Smooth muscle cell (in vitro differentiated cells): ENCODE measurements at regions not wholly inside any gene's neighbourhood (a gene's known extent, or its start where the extent isn't known, plus 50 kb on each side); places are given as distances from the start of the nearest gene placed in this dataset.

ENCODE experiments used
- DNase-seq: peaks from one replicate; lab custom pipeline; 2025; ENCODE audit not compliant: unreplicated experiment; lab: John Stamatoyannopoulos, UW
- H2AFZ ChIP-seq: fragments of 200-600 bp; sonication (generic); 2 replicates; pipeline ENCODE4 v1.6.0; 2016; ENCODE audit warnings: antibody characterized with exemption, low read depth, mild to moderate bottlenecking
- H3F3A ChIP-seq: fragments of 200-600 bp; sonication (generic); 2 replicates; pipeline ENCODE4 v1.6.0; 2017; ENCODE audit warnings: antibody characterized with exemption, low read depth
- H3K27ac ChIP-seq: fragments of 200-600 bp; sonication (generic); 2 replicates; pipeline ENCODE4 v1.5.1; 2016; ENCODE audit warnings: low read depth, mild to moderate bottlenecking
- H3K27me3 ChIP-seq: fragments of 200-600 bp; sonication (generic); 2 replicates; pipeline ENCODE4 v1.6.1; 2016; ENCODE audit warnings: low read depth, mild to moderate bottlenecking
- H3K36me3 ChIP-seq: fragments of 200-600 bp; sonication (generic); 2 replicates; pipeline ENCODE4 v1.5.1; 2016; ENCODE audit warnings: low read depth
- H3K4me1 ChIP-seq: fragments of 200-600 bp; sonication (generic); 2 replicates; pipeline ENCODE4 v1.5.1; 2016; ENCODE audit warnings: low read depth
- H3K4me2 ChIP-seq: fragments of 200-600 bp; sonication (generic); 2 replicates; pipeline ENCODE4 v1.6.0; 2016; ENCODE audit warnings: mild to moderate bottlenecking
- H3K4me3 ChIP-seq: fragments of 200-600 bp; sonication (generic); 2 replicates; pipeline ENCODE4 v1.5.1; 2016; ENCODE audit warnings: mild to moderate bottlenecking
- H3K79me2 ChIP-seq: fragments of 200-600 bp; sonication (generic); 2 replicates; pipeline ENCODE4 v1.6.0; 2016; ENCODE audit warnings: low read depth, mild to moderate bottlenecking
- H3K9ac ChIP-seq: fragments of 200-600 bp; sonication (generic); 2 replicates; pipeline ENCODE4 v1.6.0; 2016; ENCODE audit warnings: low read depth
- H3K9me3 ChIP-seq: fragments of 200-600 bp; sonication (generic); replicated peaks from 2 replicates; pipeline ENCODE4 v1.5.1; 2016; ENCODE audit warnings: low read depth
- H4K20me1 ChIP-seq: fragments of 200-600 bp; sonication (generic); 2 replicates; pipeline ENCODE4 v1.6.0; 2016; ENCODE audit warnings: low read depth
- CTCF ChIP-seq: fragments of 200-600 bp; sonication (generic); IDR thresholded peaks from 2 replicates; pipeline ENCODE4 v1.5.1; 2017; ENCODE audit warnings: borderline replicate concordance, mild to moderate bottlenecking, antibody characterized with exemption; ENCODE audit not compliant: insufficient read depth, poor library complexity, severe bottlenecking
- WGBS: methylation state at CpG from one replicate; pipeline ENCODE4 v1.1.7; 2016; ENCODE audit warnings: low lambda C conversion rate; 5-methylcytosine and 5-hydroxymethylcytosine counted together

- Histone ChIP-seq H3K4me3 (no peak overlapping the region), H3K27me3 (peaks cover 12% of the 10 kb centered on the region), H3K36me3 (no peaks in the 10 kb centered on the region), H3K9ac (no peak overlapping the region), H3F3A (no peaks in the 10 kb centered on the region), H3K4me2 (no peak overlapping the region), H4K20me1 (no peaks in the 10 kb centered on the region), H3K27ac (no peak overlapping the region), H3K4me1 (no peaks in the 10 kb centered on the region), H3K9me3 (no peaks in the 10 kb centered on the region), H3K79me2 (no peaks in the 10 kb centered on the region), H2AFZ (no peak overlapping the region)
- no peak for TF ChIP-seq CTCF
- no peak for DNase-seq
- WGBS: 84% methylated on average over 3 of the region's 3 CpGs
Measured at GRCh38 chr16:26554030-26554429, 512.7 kb upstream of the C16orf82 start.

GRCh38 chr16:26561303-26561702 is 505.4 kb upstream of the C16orf82 start:
- Histone ChIP-seq H4K20me1 (no peaks in the 10 kb centered on the region), H3K4me2 (no peak overlapping the region), H3F3A (no peaks in the 10 kb centered on the region), H3K9me3 (no peaks in the 10 kb centered on the region), H3K79me2 (no peaks in the 10 kb centered on the region), H3K4me3 (no peak overlapping the region), H3K27me3 (peaks cover 23% of the 10 kb centered on the region), H2AFZ (no peak overlapping the region), H3K27ac (no peak overlapping the region), H3K36me3 (no peaks in the 10 kb centered on the region), H3K4me1 (no peaks in the 10 kb centered on the region), H3K9ac (no peak overlapping the region)
- 88% methylated on average over 6 of the region's 6 CpGs for whole genome bisulfite sequencing
- no peak for DNase-seq
- no peak for TF ChIP-seq CTCF

GRCh38 chr16:26563018-26563417 is 503.7 kb upstream of the C16orf82 start:
- Histone ChIP-seq H2AFZ (no peak overlapping the region), H3K9ac (no peak overlapping the region), H3K79me2 (no peaks in the 10 kb centered on the region), H3K9me3 (no peaks in the 10 kb centered on the region), H3K27me3 (peaks cover 28% of the 10 kb centered on the region), H4K20me1 (no peaks in the 10 kb centered on the region), H3K4me3 (no peak overlapping the region), H3K27ac (no peak overlapping the region), H3K36me3 (no peaks in the 10 kb centered on the region), H3F3A (no peaks in the 10 kb centered on the region), H3K4me1 (no peaks in the 10 kb centered on the region), H3K4me2 (no peak overlapping the region)
- no peak for DNase-seq
- TF ChIP-seq CTCF: no peak
- WGBS: 75% methylated on average over 2 of the region's 2 CpGs

- no peaks in the 10 kb centered on the region for H3F3A ChIP-seq
Measured at GRCh38 chr16:26567356-26567755, 499.4 kb upstream of the C16orf82 start.

More at GRCh38 chr16:26567356-26567755, 499.4 kb upstream of the C16orf82 start:
- H3K9me3 ChIP-seq: no peaks in the 10 kb centered on the region
- H3K27ac ChIP-seq: no peak overlapping the region
- no peaks in the 10 kb centered on the region for H3K4me1 ChIP-seq
- H3K27me3 ChIP-seq: peaks cover 28% of the 10 kb centered on the region
- H4K20me1 ChIP-seq: no peaks in the 10 kb centered on the region
- no peak overlapping the region for H3K9ac ChIP-seq
- no peak overlapping the region for H2AFZ ChIP-seq
- TF ChIP-seq CTCF: no peak
- H3K79me2 ChIP-seq: no peaks in the 10 kb centered on the region
- no peaks in the 10 kb centered on the region for H3K36me3 ChIP-seq
- no peak for DNase-seq
- H3K4me2 ChIP-seq: no peak overlapping the region
- no peak overlapping the region for H3K4me3 ChIP-seq
- 81% methylated on average over 9 of the region's 9 CpGs for WGBS
